ENCODE measurements at regions not wholly inside any gene's neighbourhood (a gene's known extent, or its start where the extent isn't known, plus 50 kb on each side); places are given as distances from the start of the nearest gene placed in this dataset.

DNA sequence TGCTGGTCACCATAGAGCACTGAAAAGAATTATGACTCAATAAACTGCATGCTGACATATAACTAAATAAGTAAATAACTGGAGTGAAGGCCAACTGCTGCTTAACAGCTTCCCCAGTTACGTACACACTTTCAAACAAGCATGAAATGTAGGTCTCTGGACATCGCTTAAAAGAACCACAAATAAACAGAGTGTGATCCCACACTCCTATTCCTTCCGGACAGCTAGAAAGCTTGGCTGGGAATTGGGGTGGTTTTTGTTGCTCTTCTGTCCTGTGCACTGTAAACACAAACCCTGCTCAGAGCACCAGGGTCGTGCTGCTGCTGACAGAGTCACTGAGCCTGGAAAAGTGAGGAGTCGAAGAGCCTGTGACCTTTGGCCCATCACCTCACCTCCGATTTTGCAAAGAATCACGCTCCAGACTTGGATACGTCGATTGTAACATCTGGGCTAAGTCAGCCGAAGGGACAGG lies 162.7 kb upstream of the NT5C1B start:
- DNase-seq = no peak
- H3K27ac ChIP-seq = no peak overlapping the region
- H3K27me3 ChIP-seq = no peaks in the 10 kb centered on the region
- no peaks in the 10 kb centered on the region for H3K9me3 ChIP-seq
- H3K4me1 ChIP-seq = peaks cover 0 to 10% (median 5%) of the 10 kb centered on the region in 4 donors
- H3K4me3 ChIP-seq = no peak overlapping the region
- H3K36me3 ChIP-seq = no peaks in the 10 kb centered on the region
- in situ Hi-C loops (cut with MboI; ENCODE audit: low pct_ligation_motif_present in 1 of 4, low pct_unique_long_range_greater_than_20kb in 1 of 4, low sequenced_read_pairs in 3 of 4) = loop anchor here in 2 of 4 donors (25.0 kb wide), 2 partner anchors 610 to 1110 kb away; partner anchors contain the start of gene OSR1 (in 1 of the 2)
- TF ChIP-seq POLR2A (IDR thresholded peaks at IDR 0.05) (no peak), POLR2AphosphoS5 (IDR thresholded peaks at IDR 0.05) (no peak), EP300 (IDR thresholded peaks at IDR 0.05; ENCODE audit: low read depth) (no peak)
- TF ChIP-seq, protein P1, sequence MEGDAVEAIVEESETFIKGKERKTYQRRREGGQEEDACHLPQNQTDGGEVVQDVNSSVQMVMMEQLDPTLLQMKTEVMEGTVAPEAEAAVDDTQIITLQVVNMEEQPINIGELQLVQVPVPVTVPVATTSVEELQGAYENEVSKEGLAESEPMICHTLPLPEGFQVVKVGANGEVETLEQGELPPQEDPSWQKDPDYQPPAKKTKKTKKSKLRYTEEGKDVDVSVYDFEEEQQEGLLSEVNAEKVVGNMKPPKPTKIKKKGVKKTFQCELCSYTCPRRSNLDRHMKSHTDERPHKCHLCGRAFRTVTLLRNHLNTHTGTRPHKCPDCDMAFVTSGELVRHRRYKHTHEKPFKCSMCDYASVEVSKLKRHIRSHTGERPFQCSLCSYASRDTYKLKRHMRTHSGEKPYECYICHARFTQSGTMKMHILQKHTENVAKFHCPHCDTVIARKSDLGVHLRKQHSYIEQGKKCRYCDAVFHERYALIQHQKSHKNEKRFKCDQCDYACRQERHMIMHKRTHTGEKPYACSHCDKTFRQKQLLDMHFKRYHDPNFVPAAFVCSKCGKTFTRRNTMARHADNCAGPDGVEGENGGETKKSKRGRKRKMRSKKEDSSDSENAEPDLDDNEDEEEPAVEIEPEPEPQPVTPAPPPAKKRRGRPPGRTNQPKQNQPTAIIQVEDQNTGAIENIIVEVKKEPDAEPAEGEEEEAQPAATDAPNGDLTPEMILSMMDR (IDR thresholded peaks at IDR 0.05) = no peak
- 61 to 71% methylated on average over 2 to 10 of the region's 10 CpGs for WGBS, 2 donors (ENCODE audit: low coverage in 1 of 2)
- intact Hi-C loops (cut with DNase I; ENCODE audit: low total_unique reads) = loop anchor here (5.0 kb wide), 1 partner anchor 1110 kb away; no protein-coding TSS in a partner anchor

GRCh38 chr2:18750672-18751554 lies 161.5 kb upstream of the NT5C1B start:
- H3K4me3 ChIP-seq = no peak overlapping the region
- H3K9me3 ChIP-seq = no peaks in the 10 kb centered on the region
- no peak for DNase-seq
- peaks cover 0 to 14% (median 5%) of the 10 kb centered on the region in 4 donors for H3K4me1 ChIP-seq
- in situ Hi-C loops (cut with MboI; ENCODE audit: low pct_ligation_motif_present in 1 of 4, low pct_unique_long_range_greater_than_20kb in 1 of 4, low sequenced_read_pairs in 3 of 4) = loop anchor here in 2 of 4 donors (25.0 kb wide), 2 partner anchors 611 to 1111 kb away; partner anchors contain the start of gene OSR1 (in 1 of the 2)
- TF ChIP-seq EP300 (IDR thresholded peaks at IDR 0.05; ENCODE audit: low read depth) = no peak
- TF ChIP-seq, protein P1 (IDR thresholded peaks at IDR 0.05) = no peak
- no peak for TF ChIP-seq POLR2A (IDR thresholded peaks at IDR 0.05)
- no peak for TF ChIP-seq POLR2AphosphoS5 (IDR thresholded peaks at IDR 0.05)
- no peak overlapping the region for H3K27ac ChIP-seq
- no peaks in the 10 kb centered on the region for H3K36me3 ChIP-seq
- H3K27me3 ChIP-seq = no peaks in the 10 kb centered on the region
- intact Hi-C loops (cut with DNase I; ENCODE audit: low total_unique reads) = loop anchor here (5.0 kb wide), 1 partner anchor 1111 kb away; no protein-coding TSS in a partner anchor
- WGBS, 2 donors (ENCODE audit: low coverage in 1 of 2) = 39 to 50% methylated on average over 5 of the region's 5 CpGs

GRCh38 chr2:18749912-18750526 lies 160.7 kb upstream of the NT5C1B start:
- peak; percentile 49 for DNase-seq
- H3K27me3 ChIP-seq = no peaks in the 10 kb centered on the region
- intact Hi-C loops (cut with DNase I; ENCODE audit: low total_unique reads) (loop anchor here (5.0 to 10.0 kb wide), 2 partner anchors 235 to 1112 kb away; no protein-coding TSS in a partner anchor), in situ Hi-C loops (cut with MboI; ENCODE audit: low pct_ligation_motif_present in 1 of 4, low pct_unique_long_range_greater_than_20kb in 1 of 4, low sequenced_read_pairs in 3 of 4) (loop anchor here (10.0 to 25.0 kb wide), 4 partner anchors 612 to 1115 kb away; partner anchors contain the start of gene OSR1 (in 1 of the 4))
- H3K4me1 ChIP-seq = peaks cover 0 to 15% (median 5%) of the 10 kb centered on the region in 4 donors
- 0% methylated on average over 2 of the region's 2 CpGs for WGBS, 2 donors (ENCODE audit: low coverage in 1 of 2)
- H3K27ac ChIP-seq = no peak overlapping the region
- H3K4me3 ChIP-seq = no peak overlapping the region
- TF ChIP-seq POLR2A (IDR thresholded peaks at IDR 0.05) (no peak), EP300 (IDR thresholded peaks at IDR 0.05; ENCODE audit: low read depth) (no peak), POLR2AphosphoS5 (IDR thresholded peaks at IDR 0.05) (no peak)
- TF ChIP-seq, protein P1 (IDR thresholded peaks at IDR 0.05) = peak; percentile 69 to 82 (median 74)
- no peaks in the 10 kb centered on the region for H3K36me3 ChIP-seq
- H3K9me3 ChIP-seq = no peaks in the 10 kb centered on the region
